H1 (cell line): ENCODE measurements at regions not wholly inside any gene's neighbourhood (a gene's known extent, or its start where the extent isn't known, plus 50 kb on each side); places are given as distances from the start of the nearest gene placed in this dataset.

Source experiments
- ATF3 ChIP-seq: IDR thresholded peaks from 2 replicates; pipeline ENCODE4 v1.6.1; 2011; ENCODE audit warnings: low read depth, mild to moderate bottlenecking, low read length; ENCODE audit not compliant: insufficient read depth
- CHD2 ChIP-seq: IDR thresholded peaks from 2 replicates; pipeline ENCODE4 v1.6.1; 2012; ENCODE audit warnings: low read length, improper control_type of control experiment
- CTCF ChIP-seq, 3 experiments: IDR thresholded peaks; 1 replicate in 2 of 3; 2 replicates in 1 of 3; pipeline versions ENCODE4 v1.5.1 to v1.6.1; 2011; ENCODE audit warnings: low read length in 3 of 3, mild to moderate bottlenecking in 3 of 3, inconsistent platforms in 2 of 3, low read depth in 1 of 3, moderate library complexity in 1 of 3; ENCODE audit not compliant: insufficient read depth in 1 of 3; ENCODE audit errors: control extremely low read depth in 1 of 3
- EZH2 ChIP-seq: fragments of 200-600 bp; sonication (generic); IDR thresholded peaks from 2 replicates; pipeline ENCODE4 v1.7.1; 2012; ENCODE audit warnings: low read depth, mild to moderate bottlenecking, moderate library complexity, low read length, inconsistent platforms; ENCODE audit not compliant: severe bottlenecking
- JUN ChIP-seq: IDR thresholded peaks from 2 replicates; pipeline ENCODE4 v1.6.1; 2011; ENCODE audit warnings: low read depth, mild to moderate bottlenecking, improper control_type of control experiment, low read length
- JUND ChIP-seq: IDR thresholded peaks from 2 replicates; pipeline ENCODE4 v1.6.1; 2011; ENCODE audit warnings: mild to moderate bottlenecking, improper control_type of control experiment, low read length
- MAFK ChIP-seq: IDR thresholded peaks from 2 replicates; pipeline ENCODE4 v1.6.1; 2012; ENCODE audit warnings: low read depth, mild to moderate bottlenecking, improper control_type of control experiment, low read length
- POLR2A ChIP-seq, 2 experiments: IDR thresholded peaks; 1 replicate in 1 of 2; 2 replicates in 1 of 2; pipeline ENCODE4 v1.6.1; 2011; ENCODE audit warnings: low read depth in 2 of 2, low read length in 2 of 2, mild to moderate bottlenecking in 2 of 2; ENCODE audit errors: control extremely low read depth in 1 of 2
- POLR2AphosphoS5 ChIP-seq: IDR thresholded peaks from 2 replicates; pipeline ENCODE4 v1.6.1; 2011; ENCODE audit warnings: low read depth, low read length
- SIN3A ChIP-seq, 2 experiments: IDR thresholded peaks in 1 of 2; conservative IDR thresholded peaks in 1 of 2; 2 replicates each; pipeline ENCODE4 v1.6.1; 2011 to 2012; ENCODE audit warnings: low read length in 2 of 2, improper control_type of control experiment in 1 of 2, low read depth in 1 of 2, mild to moderate bottlenecking in 1 of 2
- SP1 ChIP-seq: IDR thresholded peaks from 2 replicates; pipeline ENCODE4 v1.6.1; 2011; ENCODE audit warnings: low read depth, low read length
- SP4 ChIP-seq: IDR thresholded peaks from 2 replicates; pipeline ENCODE4 v1.6.1; 2012; ENCODE audit warnings: low read length, inconsistent platforms
- SRF ChIP-seq: IDR thresholded peaks from 2 replicates; pipeline ENCODE4 v1.6.1; 2011; ENCODE audit warnings: mild to moderate bottlenecking, low read depth, low read length, moderate library complexity
- ZNF274 ChIP-seq: IDR thresholded peaks from 2 replicates; pipeline ENCODE4 v1.7.0; 2012; ENCODE audit warnings: low read length, borderline replicate concordance; ENCODE audit errors: extremely low read depth

- TF ChIP-seq CTCF (IDR thresholded peaks at IDR 0.05; ENCODE audit: control extremely low read depth in 1 of 3, insufficient read depth in 1 of 3, low read depth in 1 of 3, low read length in 3 of 3) (no peak), MAFK (no peak), ATF3 (no peak), POLR2AphosphoS5 (no peak), CHD2 (no peak), SP1 (no peak), SRF (no peak), ZNF274 (no peak), POLR2A (IDR thresholded peaks at IDR 0.05; ENCODE audit: control extremely low read depth in 1 of 2, low read depth in 2 of 2, low read length in 2 of 2) (no peak), SIN3A (conservative IDR thresholded peaks at IDR 0.05 in 1 of 2, IDR thresholded peaks at IDR 0.05 in 1 of 2; ENCODE audit: low read depth in 1 of 2, low read length in 2 of 2) (no peak), SP4 (no peak), EZH2 (no peak), JUND (no peak), JUN (no peak)
Observed at GRCh38 chr10:113977174-113977573, 66.5 kb upstream of the ADRB1 start.
